HG02938 (cell line): ENCODE measurements at regions not wholly inside any gene's neighbourhood (a gene's known extent, or its start where the extent isn't known, plus 50 kb on each side); places are given as distances from the start of the nearest gene placed in this dataset.
"Not testable (repeated sequence)": the region's sequence is repeated elsewhere in the genome, so short reads cannot be mapped to it uniquely, and the experiment has no call there.

Source experiments
- ATAC-seq: cut with Tn5 transposase; IDR thresholded peaks from one replicate; pipeline ENCODE4 v1.9.1; 2021; ENCODE audit warnings: mild to moderate bottlenecking, moderate library complexity; ENCODE audit not compliant: unreplicated experiment

GRCh38 chr21:27571706-27572105, 604.8 kb upstream of the ADAMTS5 start:
- ATAC-seq, result no peak

GRCh38 chr21:27570306-27570868, 603.5 kb upstream of the ADAMTS5 start:
- no peak for ATAC-seq

GRCh38 chr21:27569831-27570230, 602.9 kb upstream of the ADAMTS5 start:
- no peak for ATAC-seq

GRCh38 chr21:27569091-27569490, 602.2 kb upstream of the ADAMTS5 start:
- no peak for ATAC-seq

- ATAC-seq, result no peak
Measured at GRCh38 chr21:27567381-27567780, 600.5 kb upstream of the ADAMTS5 start.

GRCh38 chr21:27566521-27566920, 599.6 kb upstream of the ADAMTS5 start:
- no peak for ATAC-seq

GRCh38 chr21:27565364-27565763, 598.5 kb upstream of the ADAMTS5 start:
- no peak for ATAC-seq

GRCh38 chr21:27564684-27565301, 597.9 kb upstream of the ADAMTS5 start:
- no peak for ATAC-seq

GRCh38 chr21:27562303-27562702, 595.4 kb upstream of the ADAMTS5 start:
- ATAC-seq, result no peak

GRCh38 chr21:27561116-27561515, 594.2 kb upstream of the ADAMTS5 start:
- no peak for ATAC-seq

GRCh38 chr21:27557356-27557755, 590.5 kb upstream of the ADAMTS5 start:
- no peak for ATAC-seq

- no peak for ATAC-seq
Measured at GRCh38 chr21:27555996-27556395, 589.1 kb upstream of the ADAMTS5 start.

GRCh38 chr21:27550287-27550686, 583.4 kb upstream of the ADAMTS5 start:
- ATAC-seq, result no peak

GRCh38 chr21:27548486-27548885, 581.6 kb upstream of the ADAMTS5 start:
- ATAC-seq, result no peak

- no peak for ATAC-seq
Measured at GRCh38 chr21:27545754-27546349, 579.0 kb upstream of the ADAMTS5 start.

GRCh38 chr21:27542126-27542525, 575.2 kb upstream of the ADAMTS5 start:
- not testable (repeated sequence) for ATAC-seq

GRCh38 chr21:27536319-27536718, 569.4 kb upstream of the ADAMTS5 start:
- no peak for ATAC-seq

GRCh38 chr21:27535188-27535587, 568.3 kb upstream of the ADAMTS5 start:
- ATAC-seq, result no peak

GRCh38 chr21:27534206-27534605, 567.3 kb upstream of the ADAMTS5 start:
- no peak for ATAC-seq

GRCh38 chr21:27532076-27532475, 565.2 kb upstream of the ADAMTS5 start:
- no peak for ATAC-seq

- no peak for ATAC-seq
Measured at GRCh38 chr21:27528697-27529096, 561.8 kb upstream of the ADAMTS5 start.

- no peak for ATAC-seq
Measured at GRCh38 chr21:27526451-27526850, 559.6 kb upstream of the ADAMTS5 start.

GRCh38 chr21:27525780-27526179, 558.9 kb upstream of the ADAMTS5 start:
- no peak for ATAC-seq
